ENCODE measurements at regions not wholly inside any gene's neighbourhood (a gene's known extent, or its start where the extent isn't known, plus 50 kb on each side); places are given as distances from the start of the nearest gene placed in this dataset.

- Histone ChIP-seq H3K4me1 (ENCODE audit: control insufficient read depth, insufficient read depth, low read length) (no peaks in the 10 kb centered on the region), H3K36me3 (ENCODE audit: control insufficient read depth, insufficient read depth, low read length) (no peaks in the 10 kb centered on the region), H3K27ac (ENCODE audit: low read length) (no peak overlapping the region), H3K27me3 (ENCODE audit: control insufficient read depth, insufficient read depth, low read length) (peaks cover 2% of the 10 kb centered on the region), H3K4me3 (ENCODE audit: low read length) (no peak overlapping the region), H3K9me3 (ENCODE audit: control insufficient read depth, low read depth, low read length) (no peaks in the 10 kb centered on the region)
- no peak for DNase-seq
These were observed 158.1 kb upstream of the FOXQ1 start for GRCh38 chr6:1153696-1154245.

GRCh38 chr6:1146500-1146899, 165.4 kb upstream of the FOXQ1 start:
- H3K27ac ChIP-seq (ENCODE audit: low read length) = no peak overlapping the region
- H3K4me3 ChIP-seq (ENCODE audit: low read length) = no peak overlapping the region
- peaks cover 8% of the 10 kb centered on the region for H3K27me3 ChIP-seq (ENCODE audit: control insufficient read depth, insufficient read depth, low read length)
- no peaks in the 10 kb centered on the region for H3K36me3 ChIP-seq (ENCODE audit: control insufficient read depth, insufficient read depth, low read length)
- no peaks in the 10 kb centered on the region for H3K9me3 ChIP-seq (ENCODE audit: control insufficient read depth, low read depth, low read length)
- no peaks in the 10 kb centered on the region for H3K4me1 ChIP-seq (ENCODE audit: control insufficient read depth, insufficient read depth, low read length)
- no peak for DNase-seq

- WGBS (ENCODE audit: insufficient coverage, low lambda C conversion rate) = no CpG with 5 or more reads among the region's 8 CpGs
- no peak for DNase-seq
These were observed 166.1 kb upstream of the FOXQ1 start for GRCh38 chr6:1145768-1146218.

GRCh38 chr6:1144842-1145767, 166.8 kb upstream of the FOXQ1 start:
- peaks cover 8% of the 10 kb centered on the region for H3K27me3 ChIP-seq (ENCODE audit: control insufficient read depth, insufficient read depth, low read length)
- no peaks in the 10 kb centered on the region for H3K36me3 ChIP-seq (ENCODE audit: control insufficient read depth, insufficient read depth, low read length)
- no peak overlapping the region for H3K27ac ChIP-seq (ENCODE audit: low read length)
- no peaks in the 10 kb centered on the region for H3K4me1 ChIP-seq (ENCODE audit: control insufficient read depth, insufficient read depth, low read length)
- H3K9me3 ChIP-seq (ENCODE audit: control insufficient read depth, low read depth, low read length) = no peaks in the 10 kb centered on the region
- no peak overlapping the region for H3K4me3 ChIP-seq (ENCODE audit: low read length)
- no peak for DNase-seq
- WGBS (ENCODE audit: insufficient coverage, low lambda C conversion rate) = 80% methylated on average over 3 of the region's 10 CpGs

More at GRCh38 chr6:1145768-1146218, 166.1 kb upstream of the FOXQ1 start:
- Histone ChIP-seq H3K4me1 (ENCODE audit: control insufficient read depth, insufficient read depth, low read length) (no peaks in the 10 kb centered on the region), H3K4me3 (ENCODE audit: low read length) (no peak overlapping the region), H3K27me3 (ENCODE audit: control insufficient read depth, insufficient read depth, low read length) (peaks cover 8% of the 10 kb centered on the region), H3K36me3 (ENCODE audit: control insufficient read depth, insufficient read depth, low read length) (no peaks in the 10 kb centered on the region), H3K9me3 (ENCODE audit: control insufficient read depth, low read depth, low read length) (no peaks in the 10 kb centered on the region), H3K27ac (ENCODE audit: low read length) (no peak overlapping the region)

DNA sequence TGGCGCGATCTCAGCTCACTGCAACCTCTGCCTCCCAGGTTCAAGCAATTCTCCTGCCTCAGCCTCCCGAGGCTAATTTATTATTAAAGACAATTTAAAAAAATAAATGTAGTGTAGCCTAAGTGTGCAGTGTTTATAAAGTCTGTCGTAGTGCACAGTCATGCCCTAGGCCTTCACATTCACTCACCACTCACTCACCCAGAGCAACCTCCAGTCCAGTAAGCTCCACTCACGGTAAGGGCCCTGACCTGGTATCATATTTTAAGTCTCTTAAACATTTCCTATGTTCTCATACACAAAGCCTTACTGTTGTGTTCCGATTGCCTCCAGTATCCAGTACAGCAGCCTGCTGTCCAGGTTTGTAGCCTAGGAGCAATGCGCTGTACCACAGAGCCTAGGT, 168.2 kb upstream of the FOXQ1 start:
- H3K27ac ChIP-seq (ENCODE audit: low read length) = no peak overlapping the region
- peaks cover 4% of the 10 kb centered on the region for H3K9me3 ChIP-seq (ENCODE audit: control insufficient read depth, low read depth, low read length)
- no peaks in the 10 kb centered on the region for H3K4me1 ChIP-seq (ENCODE audit: control insufficient read depth, insufficient read depth, low read length)
- no peak overlapping the region for H3K4me3 ChIP-seq (ENCODE audit: low read length)
- 80% methylated on average over 1 of the region's 7 CpGs for WGBS (ENCODE audit: insufficient coverage, low lambda C conversion rate)
- peaks cover 8% of the 10 kb centered on the region for H3K27me3 ChIP-seq (ENCODE audit: control insufficient read depth, insufficient read depth, low read length)
- H3K36me3 ChIP-seq (ENCODE audit: control insufficient read depth, insufficient read depth, low read length) = no peaks in the 10 kb centered on the region
- no peak for DNase-seq

DNA sequence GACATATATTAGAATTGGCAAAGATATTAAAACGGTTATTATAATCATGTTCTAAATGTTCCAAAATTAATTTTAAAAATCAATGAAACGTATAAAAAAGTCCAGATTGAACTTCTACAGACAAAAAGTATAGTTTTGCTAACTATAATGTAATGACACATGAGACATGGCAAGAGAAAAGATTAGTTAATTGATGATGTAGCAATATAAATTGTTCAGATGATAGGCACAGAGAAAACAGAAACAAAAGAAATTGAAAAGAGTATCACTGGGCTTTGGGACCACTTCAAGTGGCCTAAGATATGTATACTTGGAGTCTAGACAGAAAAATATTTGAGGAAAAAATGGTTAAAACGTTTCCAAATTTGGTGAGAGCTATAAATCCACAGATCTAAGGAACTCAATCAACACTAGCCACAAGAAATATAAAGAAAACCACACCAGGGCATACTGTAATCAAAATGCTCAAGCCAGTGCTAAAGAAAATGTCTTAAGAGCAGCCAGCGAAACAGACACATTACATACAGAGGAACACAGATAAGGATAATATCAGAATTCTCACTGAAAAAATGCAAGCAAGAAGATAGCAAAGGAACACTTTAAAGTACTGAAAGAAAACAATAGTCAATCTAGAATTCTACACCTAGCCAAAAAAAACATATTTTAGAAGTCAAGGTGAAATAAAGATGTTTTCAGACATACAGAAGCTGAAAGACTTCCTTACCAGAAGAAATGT, 172.6 kb upstream of the FOXQ1 start:
- Histone ChIP-seq H3K9me3 (ENCODE audit: control insufficient read depth, low read depth, low read length) (peaks cover 4% of the 10 kb centered on the region), H3K4me1 (ENCODE audit: control insufficient read depth, insufficient read depth, low read length) (no peaks in the 10 kb centered on the region), H3K36me3 (ENCODE audit: control insufficient read depth, insufficient read depth, low read length) (no peaks in the 10 kb centered on the region), H3K27ac (ENCODE audit: low read length) (no peak overlapping the region), H3K4me3 (ENCODE audit: low read length) (no peak overlapping the region), H3K27me3 (ENCODE audit: control insufficient read depth, insufficient read depth, low read length) (no peaks in the 10 kb centered on the region)
- DNase-seq = no peak
- 69% methylated on average over 4 of the region's 4 CpGs for WGBS (ENCODE audit: insufficient coverage, low lambda C conversion rate)

DNA sequence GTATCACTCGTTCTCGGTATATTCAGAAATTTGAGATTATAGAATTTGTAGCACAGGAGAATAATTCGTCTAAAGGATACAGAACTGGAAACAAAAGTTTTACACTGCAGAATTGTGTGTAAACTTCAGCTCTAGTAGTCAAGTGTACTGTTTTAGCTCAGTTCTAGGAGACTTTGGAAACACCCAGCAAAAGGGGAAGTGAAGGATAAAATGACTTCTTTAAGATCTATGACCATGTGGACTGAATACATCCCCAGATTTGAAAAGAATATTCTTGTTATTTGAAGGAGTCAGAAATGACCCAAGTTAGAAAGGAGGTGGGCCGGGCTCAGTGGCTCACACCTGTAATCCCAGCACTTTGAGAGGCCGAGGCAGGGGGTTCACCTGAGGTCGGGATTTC, 174.0 kb upstream of the FOXQ1 start:
- no CpG with 5 or more reads among the region's 6 CpGs for WGBS (ENCODE audit: insufficient coverage, low lambda C conversion rate)
- Histone ChIP-seq H3K4me3 (ENCODE audit: low read length) (no peak overlapping the region), H3K9me3 (ENCODE audit: control insufficient read depth, low read depth, low read length) (peaks cover 4% of the 10 kb centered on the region), H3K27me3 (ENCODE audit: control insufficient read depth, insufficient read depth, low read length) (no peaks in the 10 kb centered on the region), H3K4me1 (ENCODE audit: control insufficient read depth, insufficient read depth, low read length) (no peaks in the 10 kb centered on the region), H3K27ac (ENCODE audit: low read length) (no peak overlapping the region), H3K36me3 (ENCODE audit: control insufficient read depth, insufficient read depth, low read length) (no peaks in the 10 kb centered on the region)
- no peak for DNase-seq

DNA sequence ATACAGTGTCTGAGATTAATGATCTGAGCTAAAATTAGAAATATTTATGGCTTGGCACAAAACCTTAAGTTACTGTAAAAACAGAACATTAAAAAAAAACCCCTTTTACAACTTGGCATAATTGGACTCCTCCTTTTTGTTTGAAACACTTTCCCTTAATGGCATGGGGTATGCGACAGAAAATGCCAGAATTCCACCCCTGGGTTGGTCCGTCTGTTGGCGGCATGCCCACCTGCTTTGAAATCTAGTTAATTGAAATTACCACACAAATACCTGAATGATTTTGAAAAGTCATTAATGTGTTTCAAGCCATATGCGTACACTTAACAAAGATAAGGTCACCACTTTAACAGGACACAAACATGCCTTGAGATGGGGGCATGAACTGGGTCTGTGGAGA, 175.1 kb upstream of the FOXQ1 start:
- Histone ChIP-seq H3K4me3 (ENCODE audit: low read length) (no peak overlapping the region), H3K27me3 (ENCODE audit: control insufficient read depth, insufficient read depth, low read length) (no peaks in the 10 kb centered on the region), H3K4me1 (ENCODE audit: control insufficient read depth, insufficient read depth, low read length) (peaks cover 6% of the 10 kb centered on the region), H3K9me3 (ENCODE audit: control insufficient read depth, low read depth, low read length) (peaks cover 4% of the 10 kb centered on the region), H3K27ac (ENCODE audit: low read length) (no peak overlapping the region), H3K36me3 (ENCODE audit: control insufficient read depth, insufficient read depth, low read length) (no peaks in the 10 kb centered on the region)
- WGBS (ENCODE audit: insufficient coverage, low lambda C conversion rate) = 100% methylated on average over 2 of the region's 4 CpGs
- DNase-seq = no peak

DNA sequence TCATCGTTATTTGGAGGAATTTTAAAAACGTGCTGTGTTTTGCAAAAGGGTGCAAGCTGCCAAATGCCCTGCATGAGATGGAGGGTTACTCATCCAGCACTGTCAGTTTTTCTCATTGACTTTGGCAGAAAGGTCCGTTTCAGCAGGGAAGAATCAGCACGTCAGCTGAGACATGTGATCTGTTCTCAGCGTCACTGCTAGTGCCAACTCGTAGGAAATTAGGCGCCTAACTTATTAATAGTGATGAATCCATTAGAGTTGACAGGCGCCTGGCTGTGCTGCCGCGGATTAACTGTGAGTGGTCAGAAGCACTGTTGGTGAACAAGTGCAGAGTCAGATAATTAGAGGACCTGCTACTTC, 175.5 kb upstream of the FOXQ1 start:
- Histone ChIP-seq H3K27me3 (ENCODE audit: control insufficient read depth, insufficient read depth, low read length) (no peaks in the 10 kb centered on the region), H3K36me3 (ENCODE audit: control insufficient read depth, insufficient read depth, low read length) (no peaks in the 10 kb centered on the region), H3K9me3 (ENCODE audit: control insufficient read depth, low read depth, low read length) (peaks cover 4% of the 10 kb centered on the region), H3K27ac (ENCODE audit: low read length) (no peak overlapping the region), H3K4me1 (ENCODE audit: control insufficient read depth, insufficient read depth, low read length) (peaks cover 8% of the 10 kb centered on the region), H3K4me3 (ENCODE audit: low read length) (no peak overlapping the region)
- no peak for DNase-seq
- WGBS (ENCODE audit: insufficient coverage, low lambda C conversion rate) = no CpG with 5 or more reads among the region's 10 CpGs

DNA sequence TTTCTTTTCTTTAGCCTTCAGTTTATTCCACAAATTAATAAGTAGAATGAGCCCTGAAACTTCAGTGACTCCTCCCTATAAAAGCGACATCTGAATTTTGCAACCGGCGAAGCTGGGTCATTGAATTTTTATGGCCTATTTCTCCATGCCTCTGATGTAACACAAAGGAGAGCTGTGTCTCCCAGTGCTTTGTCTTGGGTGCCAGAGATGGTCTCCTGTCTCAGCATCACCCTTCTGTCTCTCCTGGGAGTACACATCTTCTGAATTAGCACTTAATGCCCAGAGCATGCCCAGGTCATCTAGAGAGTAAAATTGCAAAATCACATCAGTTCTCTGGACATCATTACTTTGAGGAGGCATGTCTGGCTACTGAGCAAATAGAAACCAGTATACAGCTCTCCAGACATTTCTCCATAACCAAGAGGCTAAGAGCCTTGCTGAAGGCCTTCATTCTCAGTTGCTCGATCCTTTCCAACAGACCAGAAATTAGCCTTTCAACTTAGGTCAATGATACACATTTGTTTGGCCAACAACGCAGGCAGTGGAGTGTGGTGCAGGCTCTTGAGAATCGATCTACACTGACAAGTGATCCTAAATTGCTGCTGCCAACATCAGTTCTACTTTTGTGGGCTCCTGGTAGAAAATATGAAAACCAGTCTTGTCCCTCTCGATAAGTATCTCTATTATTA, 176.0 kb upstream of the FOXQ1 start:
- no peak for DNase-seq
- Histone ChIP-seq H3K4me3 (ENCODE audit: low read length) (no peak overlapping the region), H3K9me3 (ENCODE audit: control insufficient read depth, low read depth, low read length) (peaks cover 4% of the 10 kb centered on the region), H3K27me3 (ENCODE audit: control insufficient read depth, insufficient read depth, low read length) (no peaks in the 10 kb centered on the region), H3K4me1 (ENCODE audit: control insufficient read depth, insufficient read depth, low read length) (peaks cover 9% of the 10 kb centered on the region), H3K27ac (ENCODE audit: low read length) (no peak overlapping the region), H3K36me3 (ENCODE audit: control insufficient read depth, insufficient read depth, low read length) (no peaks in the 10 kb centered on the region)
- WGBS (ENCODE audit: insufficient coverage, low lambda C conversion rate) = 100% methylated on average over 1 of the region's 7 CpGs
